HL-60/S4 (cell line): ENCODE measurements at regions not wholly inside any gene's neighbourhood (a gene's known extent, or its start where the extent isn't known, plus 50 kb on each side); places are given as distances from the start of the nearest gene placed in this dataset.

Experiments used
- in situ Hi-C: fragments of 300-500 bp; cut with MboI; formaldehyde crosslinking; loops from 2 replicates; pipeline ENCODE4 v1.14.3; 2022; ENCODE audit warnings: low sequenced_read_pairs

DNA sequence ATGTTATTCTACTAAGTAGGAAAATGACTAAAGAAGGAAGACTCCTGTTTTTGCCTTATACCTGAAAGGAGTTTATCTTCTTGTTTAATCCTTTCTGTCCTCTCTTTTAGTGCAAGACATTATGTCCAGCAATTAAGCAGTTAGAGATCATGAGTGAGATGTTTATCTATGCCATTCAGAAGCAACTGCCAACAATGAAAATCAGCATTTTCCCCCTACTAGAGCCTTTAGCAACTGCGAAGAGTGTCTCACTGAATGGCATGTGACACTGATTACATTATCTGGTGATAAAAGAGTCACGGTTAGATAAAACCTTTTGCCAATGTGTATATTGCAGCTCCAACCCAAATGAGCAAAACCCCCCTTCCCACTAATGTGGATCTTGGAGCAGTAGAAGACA, 357.7 kb upstream of the SYT4 start:
- in situ Hi-C loops = no loop called here

- in situ Hi-C loops = no loop called here
Observed at GRCh38 chr18:43635397-43635796, 358.1 kb upstream of the SYT4 start.

DNA sequence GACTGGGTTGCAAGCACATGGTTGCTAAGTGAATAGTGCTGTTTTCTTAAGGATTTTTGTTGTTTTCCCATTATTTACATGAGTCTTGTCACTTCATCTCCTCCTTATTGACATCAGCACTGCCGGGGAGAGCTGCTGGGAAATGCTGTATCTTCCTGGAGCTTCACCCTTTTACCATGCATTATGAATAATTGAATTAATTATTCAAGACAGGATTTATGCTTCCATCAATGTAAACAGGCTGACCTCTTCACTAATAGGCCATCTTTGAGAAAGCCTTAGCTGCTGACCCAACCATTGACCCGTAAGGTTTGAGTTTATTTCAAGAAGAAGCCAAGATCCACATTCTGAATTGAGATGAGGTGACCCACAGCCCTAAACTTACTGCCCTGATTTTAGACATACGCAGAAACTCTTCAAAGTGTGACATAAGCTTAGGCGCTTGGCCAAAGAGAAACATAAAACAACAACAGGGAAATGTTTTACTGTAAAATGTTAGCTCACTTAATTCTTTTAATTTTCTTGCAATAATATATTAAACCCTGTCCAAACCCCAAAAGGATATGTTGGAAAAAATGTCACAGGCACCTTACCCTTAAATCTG, 365.5 kb upstream of the SYT4 start:
- in situ Hi-C loops = no loop called here

DNA sequence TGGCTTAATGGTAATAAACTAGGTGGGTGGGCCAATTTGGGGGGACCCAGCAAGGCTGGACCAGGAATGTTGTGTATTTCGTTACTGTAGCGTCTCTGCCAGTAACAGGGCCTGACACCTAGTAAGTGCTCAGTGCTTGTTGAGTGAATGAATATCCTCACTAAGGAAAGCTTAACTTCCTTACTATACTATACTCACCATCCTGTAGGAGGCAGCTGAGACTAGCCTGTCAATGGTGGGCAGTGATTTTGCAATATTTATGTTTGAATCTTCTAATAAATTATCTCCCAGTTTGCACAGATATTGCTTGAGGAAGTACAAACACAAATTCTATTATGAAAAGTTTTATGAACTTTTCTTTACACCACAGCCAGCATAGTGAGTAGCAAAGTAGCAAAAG, 370.7 kb upstream of the SYT4 start:
- in situ Hi-C loops = no loop called here

GRCh38 chr18:43649649-43650357, 372.5 kb upstream of the SYT4 start:
- in situ Hi-C loops = no loop called here

GRCh38 chr18:43650426-43650825, 373.1 kb upstream of the SYT4 start:
- in situ Hi-C loops = no loop called here

DNA sequence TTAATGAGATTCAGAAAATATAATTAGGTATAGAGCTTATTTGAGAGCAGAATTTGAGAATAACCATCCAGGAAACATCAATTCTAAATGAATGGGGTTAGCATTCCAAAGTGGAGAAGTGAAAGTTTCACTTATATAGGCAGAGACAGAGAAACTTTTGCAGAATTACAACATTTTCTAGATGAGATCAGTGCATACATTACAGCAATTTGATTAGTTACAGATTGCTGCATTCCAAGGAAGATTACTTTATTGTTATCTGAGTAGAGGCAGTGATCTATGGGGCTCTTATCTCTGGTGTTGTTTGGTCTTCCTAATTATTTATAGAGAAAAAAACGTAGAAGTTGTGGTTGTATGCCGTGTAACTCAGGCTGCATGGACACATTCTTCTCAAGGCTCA, 373.8 kb upstream of the SYT4 start:
- in situ Hi-C loops = no loop called here

DNA sequence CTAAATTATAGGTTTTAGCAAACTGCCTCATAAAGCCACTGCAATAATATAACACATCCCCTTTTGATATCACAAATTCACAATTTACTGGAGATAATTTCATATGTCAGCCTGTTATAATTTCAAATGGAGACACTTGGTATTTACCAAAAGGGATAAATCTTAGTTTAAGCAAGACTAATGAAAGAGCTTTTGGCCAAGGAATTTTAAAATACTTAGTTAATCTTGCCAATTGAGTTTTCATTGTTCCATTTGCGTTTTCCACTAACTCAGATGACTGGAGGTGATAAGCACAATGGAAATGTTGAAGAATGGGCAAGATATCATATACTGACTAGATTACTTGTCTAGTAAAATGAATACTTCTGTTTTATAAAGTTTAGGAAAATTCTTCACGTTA, 379.3 kb upstream of the SYT4 start:
- in situ Hi-C loops = no loop called here

GRCh38 chr18:43661570-43661969, 384.3 kb upstream of the SYT4 start:
- in situ Hi-C loops = no loop called here

GRCh38 chr18:43662657-43663056, 385.4 kb upstream of the SYT4 start:
- in situ Hi-C loops = no loop called here

DNA sequence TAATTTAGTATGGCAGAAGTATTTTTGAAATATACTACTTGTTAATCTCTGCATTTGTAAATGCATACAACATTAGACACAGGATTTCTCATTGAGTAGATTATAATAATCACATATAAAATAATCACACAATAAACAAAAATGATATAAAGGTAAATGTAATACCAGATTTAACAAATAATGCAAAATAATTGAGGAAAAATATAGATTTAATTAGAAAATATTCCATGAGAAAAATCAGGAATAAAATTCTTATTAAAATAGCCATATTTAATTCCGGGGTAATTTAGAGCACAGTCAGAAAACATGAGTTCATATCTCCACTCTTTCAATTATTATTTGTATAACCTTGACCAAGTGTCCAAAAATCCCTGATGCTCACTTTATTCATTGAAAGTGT, 385.9 kb upstream of the SYT4 start:
- in situ Hi-C loops = no loop called here

DNA sequence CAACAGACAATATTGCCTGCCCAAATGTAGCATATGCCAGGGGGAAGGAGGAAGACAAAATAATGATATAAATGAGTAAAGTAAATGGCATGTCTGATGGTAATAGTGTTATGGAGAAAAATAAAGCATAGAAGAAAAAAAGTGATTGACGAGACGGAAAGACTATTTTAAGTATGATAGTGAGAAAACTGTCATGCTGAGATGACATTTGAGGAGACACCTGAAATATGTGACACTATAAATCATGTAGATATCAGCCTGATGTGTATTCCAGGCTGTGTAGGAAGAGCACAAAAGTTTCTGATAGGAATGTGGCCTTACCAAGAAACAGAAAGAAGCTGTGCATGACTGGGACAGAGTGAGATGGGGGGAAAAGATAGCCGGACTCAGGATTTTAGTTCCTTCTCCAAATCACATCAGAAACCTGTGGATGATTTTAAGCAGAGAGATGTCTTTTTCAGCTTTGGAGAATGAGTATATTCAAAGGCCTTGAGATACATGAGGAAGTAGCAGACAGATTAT, 387.3 kb upstream of the SYT4 start:
- in situ Hi-C loops = no loop called here

DNA sequence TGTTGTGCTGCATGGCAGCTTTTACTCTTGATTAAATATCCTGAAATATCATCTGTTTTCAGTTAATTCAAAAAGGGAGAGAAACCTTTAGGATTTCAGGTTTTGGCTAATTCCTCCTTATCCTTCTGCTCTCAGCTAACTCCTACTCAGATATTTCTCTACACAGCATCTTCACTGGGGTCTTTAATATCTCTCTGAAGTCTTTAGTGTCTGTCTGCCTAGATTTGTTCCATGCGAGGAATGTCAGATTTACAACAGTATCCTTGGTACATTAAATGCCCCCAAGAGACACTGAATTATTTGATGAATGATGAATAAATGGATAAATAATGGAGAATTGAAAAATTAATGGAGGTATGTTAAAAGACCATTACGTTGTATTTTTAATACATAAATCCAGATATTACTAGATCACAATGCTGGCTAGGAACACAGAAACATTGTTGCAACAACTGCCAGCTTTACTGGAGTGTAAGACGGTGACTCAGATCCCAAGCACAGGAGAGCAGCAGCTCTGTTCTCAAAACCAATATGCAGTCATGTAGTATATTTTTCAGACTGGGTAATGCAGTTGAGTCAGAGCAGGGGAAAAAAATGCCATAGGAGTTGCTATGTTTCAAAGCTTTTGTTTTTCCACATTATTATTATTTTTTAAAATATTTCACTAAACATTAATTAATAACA, 388.0 kb upstream of the SYT4 start:
- in situ Hi-C loops = no loop called here

DNA sequence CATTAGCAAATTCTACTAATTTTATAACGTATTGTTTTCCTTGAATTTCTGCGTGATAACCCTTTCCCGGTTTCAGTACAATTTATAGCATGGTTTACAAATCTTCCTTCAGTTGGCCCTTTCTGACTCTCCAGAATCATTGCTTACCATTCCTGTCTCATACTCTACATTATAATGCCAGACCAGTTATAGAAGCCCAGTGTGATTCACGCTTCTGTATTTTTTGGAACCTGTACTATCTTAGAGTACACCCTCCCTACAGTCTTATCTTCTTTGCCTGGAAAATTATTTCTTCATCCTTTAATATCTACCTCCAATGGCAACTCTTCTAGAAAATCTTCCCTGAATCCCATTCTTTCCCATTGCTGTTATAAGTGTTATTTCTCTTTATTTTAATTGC, 391.6 kb upstream of the SYT4 start:
- in situ Hi-C loops = no loop called here

- in situ Hi-C loops = no loop called here
Observed at GRCh38 chr18:43671431-43671830, 394.1 kb upstream of the SYT4 start.

GRCh38 chr18:43680096-43680495, 402.8 kb upstream of the SYT4 start:
- in situ Hi-C loops = no loop called here

GRCh38 chr18:43681661-43682060, 404.4 kb upstream of the SYT4 start:
- in situ Hi-C loops = no loop called here

GRCh38 chr18:43682196-43682595, 404.9 kb upstream of the SYT4 start:
- in situ Hi-C loops = no loop called here

- in situ Hi-C loops = no loop called here
Observed at GRCh38 chr18:43686709-43687108, 409.4 kb upstream of the SYT4 start.

DNA sequence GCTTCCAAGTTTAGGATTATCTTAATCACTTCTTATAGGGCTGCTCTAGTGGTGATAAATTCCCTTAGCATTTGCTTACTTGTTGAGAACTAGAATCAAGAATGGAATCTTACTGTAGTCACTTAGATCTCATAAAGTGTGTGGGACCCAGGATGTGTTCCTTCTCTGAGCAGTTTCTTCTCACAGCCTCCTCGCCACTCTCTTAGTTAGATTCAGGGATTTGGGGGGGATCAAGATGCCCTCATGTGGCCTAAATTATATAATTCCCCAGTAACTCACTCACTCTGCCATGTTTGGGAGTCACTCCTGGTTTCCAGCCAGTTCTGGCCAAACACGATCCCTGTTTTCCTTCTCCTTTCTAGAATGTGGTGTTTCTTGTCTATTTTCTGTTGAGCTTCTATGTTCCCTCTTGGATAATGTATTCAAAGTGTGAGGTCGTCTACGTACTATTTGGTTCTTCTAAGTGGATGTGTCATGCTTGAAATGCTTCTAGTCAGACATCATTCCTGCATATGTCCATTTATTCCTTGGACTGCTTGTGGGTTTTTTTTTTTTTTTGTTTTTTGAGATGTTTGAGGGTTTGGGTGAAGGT, 414.9 kb upstream of the SYT4 start:
- in situ Hi-C loops = no loop called here

- in situ Hi-C loops = no loop called here
Observed at GRCh38 chr18:43702399-43702798, 425.1 kb upstream of the SYT4 start.

- in situ Hi-C loops = no loop called here
Observed at GRCh38 chr18:43703050-43703449, 425.8 kb upstream of the SYT4 start.
